ENCODE measurements at regions not wholly inside any gene's neighbourhood (a gene's known extent, or its start where the extent isn't known, plus 50 kb on each side); places are given as distances from the start of the nearest gene placed in this dataset.

DNA sequence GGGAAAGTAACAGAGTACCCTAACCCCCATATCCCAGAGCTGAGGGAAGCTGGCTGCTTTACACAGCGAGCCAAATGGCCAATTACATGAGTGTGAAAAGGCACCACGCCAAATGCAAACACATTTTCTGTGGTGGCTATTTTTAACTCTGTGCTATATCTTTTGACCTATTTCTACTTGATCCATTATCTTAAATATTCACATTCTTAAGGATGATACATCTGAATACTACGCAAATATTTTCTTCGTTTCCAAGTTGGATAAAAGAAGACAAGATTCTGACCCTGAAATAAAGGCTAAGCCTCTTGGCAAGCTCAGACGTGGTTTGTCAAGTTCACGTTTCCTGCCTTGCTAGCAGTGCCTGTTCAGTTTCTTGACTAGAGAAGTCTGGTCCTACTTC is 146.7 kb upstream of the TMEM196 start:
- no peaks in the 10 kb centered on the region for H3K27me3 ChIP-seq (ENCODE audit: low read depth)
- no peak overlapping the region for H3K4me3 ChIP-seq
- DNase-seq (no peak), ATAC-seq (no peak)
- H3K4me1 ChIP-seq = no peaks in the 10 kb centered on the region
- intact Hi-C loops (cut with DNase I) = no loop called here
- H3K27ac ChIP-seq = no peak overlapping the region
- TF ChIP-seq, protein P1, sequence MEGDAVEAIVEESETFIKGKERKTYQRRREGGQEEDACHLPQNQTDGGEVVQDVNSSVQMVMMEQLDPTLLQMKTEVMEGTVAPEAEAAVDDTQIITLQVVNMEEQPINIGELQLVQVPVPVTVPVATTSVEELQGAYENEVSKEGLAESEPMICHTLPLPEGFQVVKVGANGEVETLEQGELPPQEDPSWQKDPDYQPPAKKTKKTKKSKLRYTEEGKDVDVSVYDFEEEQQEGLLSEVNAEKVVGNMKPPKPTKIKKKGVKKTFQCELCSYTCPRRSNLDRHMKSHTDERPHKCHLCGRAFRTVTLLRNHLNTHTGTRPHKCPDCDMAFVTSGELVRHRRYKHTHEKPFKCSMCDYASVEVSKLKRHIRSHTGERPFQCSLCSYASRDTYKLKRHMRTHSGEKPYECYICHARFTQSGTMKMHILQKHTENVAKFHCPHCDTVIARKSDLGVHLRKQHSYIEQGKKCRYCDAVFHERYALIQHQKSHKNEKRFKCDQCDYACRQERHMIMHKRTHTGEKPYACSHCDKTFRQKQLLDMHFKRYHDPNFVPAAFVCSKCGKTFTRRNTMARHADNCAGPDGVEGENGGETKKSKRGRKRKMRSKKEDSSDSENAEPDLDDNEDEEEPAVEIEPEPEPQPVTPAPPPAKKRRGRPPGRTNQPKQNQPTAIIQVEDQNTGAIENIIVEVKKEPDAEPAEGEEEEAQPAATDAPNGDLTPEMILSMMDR (IDR thresholded peaks at IDR 0.05) = no peak
- H3K36me3 ChIP-seq = no peaks in the 10 kb centered on the region
- H3K9me3 ChIP-seq = no peaks in the 10 kb centered on the region

DNA sequence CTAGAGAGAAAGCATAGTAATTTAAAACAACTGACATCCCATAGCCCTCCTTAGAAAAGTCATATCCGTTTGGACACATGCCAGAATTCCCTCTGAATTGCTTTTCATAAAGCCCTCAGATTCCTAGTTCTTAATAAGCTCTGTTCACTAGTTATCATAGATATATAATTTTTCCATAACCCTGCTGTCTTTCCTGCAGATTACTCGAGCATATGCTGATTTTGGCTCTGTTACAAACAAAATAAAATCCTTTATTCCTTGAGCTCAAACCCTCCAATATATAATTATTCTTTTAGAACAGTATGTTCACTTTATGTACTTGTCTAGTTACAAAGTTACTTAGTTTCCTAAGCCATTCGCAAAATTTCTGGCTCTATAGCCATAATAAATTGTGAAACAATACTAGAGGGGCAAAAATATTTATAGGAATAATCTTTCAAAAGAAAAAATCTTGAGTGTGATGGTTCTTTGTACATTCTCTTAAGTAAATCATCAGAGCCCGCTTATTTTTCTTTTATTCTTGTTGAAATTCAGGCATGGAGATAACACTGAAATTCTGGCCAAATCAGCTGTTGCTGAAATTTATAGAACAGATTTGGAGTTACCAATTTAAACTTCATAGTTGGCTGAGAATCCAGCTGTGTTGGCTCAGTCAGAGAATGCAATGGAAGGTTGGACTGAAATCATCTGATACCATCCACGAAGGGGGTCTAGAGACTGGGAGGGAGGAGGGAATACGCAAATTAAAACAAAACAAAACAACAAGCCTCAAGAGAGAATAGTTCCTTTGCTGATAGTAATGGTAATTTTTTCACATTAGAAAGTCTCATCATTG is 146.1 kb upstream of the TMEM196 start:
- TF ChIP-seq, protein P1 (IDR thresholded peaks at IDR 0.05) = no peak
- intact Hi-C loops (cut with DNase I) = no loop called here
- ATAC-seq (no peak), DNase-seq (no peak)
- Histone ChIP-seq H3K4me3 (no peak overlapping the region), H3K9me3 (no peaks in the 10 kb centered on the region), H3K36me3 (no peaks in the 10 kb centered on the region), H3K27me3 (ENCODE audit: low read depth) (no peaks in the 10 kb centered on the region), H3K27ac (no peak overlapping the region), H3K4me1 (no peaks in the 10 kb centered on the region)

DNA sequence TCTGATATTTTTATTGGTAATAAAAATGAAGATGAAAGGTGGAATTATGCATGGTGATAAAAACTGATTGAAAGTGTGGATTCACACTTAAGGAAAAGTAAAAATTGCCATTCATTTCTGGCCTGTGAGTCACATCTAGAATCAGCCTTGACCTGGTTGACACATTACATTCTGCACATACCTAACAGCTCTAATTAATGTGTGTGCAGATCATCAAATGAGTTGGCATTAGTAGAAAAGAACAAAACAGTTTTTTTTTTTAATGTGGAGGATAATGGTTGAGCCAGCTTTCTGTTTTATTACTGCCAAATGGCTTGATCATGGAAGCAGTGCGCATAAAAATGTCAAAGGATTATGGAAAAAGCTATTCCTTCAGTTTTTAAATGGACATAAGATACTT is 142.6 kb upstream of the TMEM196 start:
- ATAC-seq (no peak), DNase-seq (no peak)
- Histone ChIP-seq H3K27me3 (ENCODE audit: low read depth) (no peaks in the 10 kb centered on the region), H3K4me1 (no peaks in the 10 kb centered on the region), H3K9me3 (no peaks in the 10 kb centered on the region), H3K4me3 (no peak overlapping the region), H3K27ac (no peak overlapping the region), H3K36me3 (no peaks in the 10 kb centered on the region)
- TF ChIP-seq, protein P1 (IDR thresholded peaks at IDR 0.05) = no peak
- intact Hi-C loops (cut with DNase I) = no loop called here

- Histone ChIP-seq H3K36me3 (no peaks in the 10 kb centered on the region), H3K27ac (no peak overlapping the region), H3K4me1 (no peaks in the 10 kb centered on the region), H3K27me3 (ENCODE audit: low read depth) (no peaks in the 10 kb centered on the region), H3K4me3 (no peak overlapping the region), H3K9me3 (no peaks in the 10 kb centered on the region)
- intact Hi-C loops (cut with DNase I) = no loop called here
- ATAC-seq (no peak), DNase-seq (no peak)
- TF ChIP-seq, protein P1 (IDR thresholded peaks at IDR 0.05) = no peak
These were observed 142.2 kb upstream of the TMEM196 start for GRCh38 chr7:19915596-19915995.

DNA sequence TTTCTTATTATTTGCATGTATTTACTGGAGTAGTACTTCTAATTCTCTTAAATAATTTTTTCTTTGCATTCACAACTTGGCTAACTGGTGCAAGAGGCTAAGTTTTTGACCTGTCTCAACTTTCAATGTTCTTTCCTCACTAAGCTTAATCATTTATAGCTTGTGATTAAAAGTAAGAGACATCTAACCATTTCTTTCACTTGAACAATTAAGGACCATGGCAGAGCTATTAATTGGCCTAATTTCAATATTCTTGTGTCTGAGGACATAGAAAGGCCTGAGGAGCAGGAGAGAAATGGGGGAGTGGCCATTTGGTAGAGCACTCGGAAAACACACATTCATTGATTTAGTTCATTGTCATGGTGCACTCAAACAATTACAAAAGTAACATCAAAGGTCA is 141.4 kb upstream of the TMEM196 start:
- Histone ChIP-seq H3K4me1 (no peaks in the 10 kb centered on the region), H3K27me3 (ENCODE audit: low read depth) (no peaks in the 10 kb centered on the region), H3K27ac (no peak overlapping the region), H3K9me3 (no peaks in the 10 kb centered on the region), H3K36me3 (no peaks in the 10 kb centered on the region), H3K4me3 (no peak overlapping the region)
- no peak for ATAC-seq
- intact Hi-C loops (cut with DNase I) = no loop called here
- TF ChIP-seq, protein P1 (IDR thresholded peaks at IDR 0.05) = no peak
- DNase-seq = no peak
